H1 (cell line): ENCODE measurements at regions not wholly inside any gene's neighbourhood (a gene's known extent, or its start where the extent isn't known, plus 50 kb on each side); places are given as distances from the start of the nearest gene placed in this dataset.

ENCODE experiments used
- CTCF ChIA-PET: fragments of 300-600 bp; sonication (Branson Sonifier 250); formaldehyde crosslinking; loops from one replicate; lab custom pipeline; 2021; ENCODE audit not compliant: partially characterized antibody; lab: Charles Lee
- POLR2A ChIA-PET: fragments of 300-600 bp; sonication (Branson Sonifier 250); formaldehyde crosslinking; loops from one replicate; lab custom pipeline; 2021; ENCODE audit warnings: inconsistent platforms; ENCODE audit not compliant: partially characterized antibody; lab: Charles Lee
- DNase-seq, 2 experiments: peaks; one replicate each; pipeline versions ENCODE4 v3.0.0 to v3.0.0-alpha.2; 2010 to 2022; ENCODE audit warnings: low spot score in 2 of 2, low read depth in 1 of 2, mixed read lengths in 1 of 2
- FAIRE-seq: peaks from 2 replicates; lab custom pipeline; 2011; peaks lifted over from hg19 to GRCh38; lab: Jason Lieb, UNC
- H2AFZ ChIP-seq: 2 replicates; pipeline ENCODE4 v1.8.1; 2012; ENCODE audit warnings: low read length, inconsistent platforms
- H2AK5ac ChIP-seq: 2 replicates; pipeline ENCODE4 v1.6.1; 2013; ENCODE audit warnings: low read depth, low read length
- H2BK120ac ChIP-seq: replicated peaks from 2 replicates; pipeline ENCODE3; 2013; ENCODE audit warnings: low read depth, low read length, inconsistent platforms
- H2BK12ac ChIP-seq: 2 replicates; pipeline ENCODE4 v1.6.1; 2013; ENCODE audit warnings: low read depth, low read length
- H2BK15ac ChIP-seq: 2 replicates; pipeline ENCODE4 v1.6.1; 2013; ENCODE audit warnings: low read length
- H2BK20ac ChIP-seq: 2 replicates; pipeline ENCODE4 v1.6.1; 2013; ENCODE audit warnings: low read length
- H2BK5ac ChIP-seq: 2 replicates; pipeline ENCODE4 v1.6.1; 2013; ENCODE audit warnings: low read depth, low read length
- H3K14ac ChIP-seq: 2 replicates; pipeline ENCODE4 v1.6.1; 2013; ENCODE audit warnings: inconsistent platforms; ENCODE audit not compliant: insufficient read length
- H3K18ac ChIP-seq: 2 replicates; pipeline ENCODE4 v1.6.1; 2013; ENCODE audit warnings: low read length; ENCODE audit errors: extremely low read depth
- H3K23ac ChIP-seq: 2 replicates; pipeline ENCODE4 v1.6.1; 2013; ENCODE audit warnings: inconsistent platforms; ENCODE audit not compliant: insufficient read length
- H3K23me2 ChIP-seq: 2 replicates; pipeline ENCODE4 v1.6.1; 2013; ENCODE audit warnings: low read depth, low read length
- H3K27ac ChIP-seq: 2 replicates; pipeline ENCODE4 v1.6.1; 2011; ENCODE audit warnings: low read depth, low read length, inconsistent platforms
- H3K27me3 ChIP-seq, 4 experiments: replicated peaks in 1 of 4; 1 replicate in 1 of 4; 2 replicates in 3 of 4; pipeline versions ENCODE4 v1.6.1 to v1.8.1; 2011 to 2013; ENCODE audit warnings: low read length in 3 of 4, mild to moderate bottlenecking in 3 of 4, inconsistent platforms in 2 of 4, mixed read lengths in 2 of 4, moderate library complexity in 1 of 4; ENCODE audit not compliant: control insufficient read depth in 3 of 4, insufficient read depth in 3 of 4; ENCODE audit errors: extremely low read depth in 1 of 4
- H3K36me3 ChIP-seq, 4 experiments: 2 replicates each; pipeline versions ENCODE4 v1.6.1 to v1.8.1; 2011 to 2013; ENCODE audit warnings: mild to moderate bottlenecking in 4 of 4, low read length in 3 of 4, moderate library complexity in 2 of 4, control low read depth in 1 of 4, inconsistent platforms in 1 of 4; ENCODE audit not compliant: insufficient read depth in 4 of 4, control insufficient read depth in 2 of 4
- H3K4ac ChIP-seq: replicated peaks from 2 replicates; pipeline ENCODE3; 2013; ENCODE audit warnings: low read length, low read depth, mixed read lengths, inconsistent platforms; ENCODE audit not compliant: insufficient read length
- H3K4me1 ChIP-seq, 4 experiments: replicated peaks in 1 of 4; 1 replicate in 1 of 4; 2 replicates in 3 of 4; pipeline versions ENCODE4 v1.6.1 to v1.8.1; 2011 to 2013; ENCODE audit warnings: low read length in 3 of 4, inconsistent platforms in 2 of 4, mixed read lengths in 1 of 4; ENCODE audit not compliant: insufficient read depth in 4 of 4, control insufficient read depth in 3 of 4
- H3K4me2 ChIP-seq, 2 experiments: 2 replicates each; pipeline versions ENCODE4 v1.6.1 to v1.8.1; 2011 to 2013; ENCODE audit warnings: low read depth in 2 of 2, low read length in 2 of 2, control low read depth in 1 of 2, inconsistent platforms in 1 of 2, mild to moderate bottlenecking in 1 of 2; ENCODE audit not compliant: insufficient read depth in 1 of 2
- H3K4me3 ChIP-seq, 4 experiments: fragments of 200-600, 300-600 bp in 1 of 4; sonication (generic), shearing (Covaris generic), sonication (Bioruptor Twin) in 1 of 4; 2 replicates each; pipeline versions ENCODE4 v1.5.1 to v1.8.1; 2011 to 2016; ENCODE audit warnings: low read length in 4 of 4, low read depth in 3 of 4, control low read depth in 2 of 4, inconsistent platforms in 2 of 4, mild to moderate bottlenecking in 2 of 4, mixed read lengths in 1 of 4, moderate library complexity in 1 of 4; ENCODE audit not compliant: insufficient read depth in 2 of 4; ENCODE audit errors: extremely low read depth in 1 of 4
- H3K56ac ChIP-seq: replicated peaks from 2 replicates; pipeline ENCODE3; 2013; ENCODE audit warnings: low read depth, mild to moderate bottlenecking, mixed read lengths, low read length, inconsistent platforms; ENCODE audit not compliant: insufficient read length
- H3K79me1 ChIP-seq: 2 replicates; pipeline ENCODE4 v1.6.1; 2013; ENCODE audit warnings: low read depth, low read length, control low read depth
- H3K79me2 ChIP-seq, 2 experiments: 2 replicates each; pipeline versions ENCODE4 v1.6.1 to v1.8.1; 2012 to 2013; ENCODE audit warnings: low read length in 2 of 2, mild to moderate bottlenecking in 2 of 2, inconsistent platforms in 1 of 2; ENCODE audit not compliant: insufficient read depth in 2 of 2, control insufficient read depth in 1 of 2
- H3K9ac ChIP-seq, 4 experiments: replicated peaks in 1 of 4; 1 replicate in 1 of 4; 2 replicates in 3 of 4; pipeline versions ENCODE4 v1.6.1 to v1.8.1; 2011 to 2013; ENCODE audit warnings: low read depth in 3 of 4, low read length in 3 of 4, control low read depth in 2 of 4, mild to moderate bottlenecking in 2 of 4, moderate library complexity in 2 of 4, inconsistent platforms in 1 of 4; ENCODE audit errors: extremely low read depth in 1 of 4
- H3K9me3 ChIP-seq, 2 experiments: 2 replicates each; pipeline versions ENCODE4 v1.6.1 to v1.8.1; 2012 to 2013; ENCODE audit warnings: mild to moderate bottlenecking in 2 of 2, moderate library complexity in 2 of 2, control low read depth in 1 of 2, inconsistent platforms in 1 of 2, low read depth in 1 of 2, low read length in 1 of 2, mixed read lengths in 1 of 2; ENCODE audit not compliant: insufficient read depth in 2 of 2
- H4K20me1 ChIP-seq, 2 experiments: replicated peaks in 1 of 2; 2 replicates each; pipeline versions ENCODE3 to v1.8.1; 2011 to 2013; ENCODE audit warnings: inconsistent platforms in 2 of 2, low read length in 2 of 2, mild to moderate bottlenecking in 1 of 2; ENCODE audit not compliant: insufficient read depth in 2 of 2, control insufficient read depth in 1 of 2
- H4K5ac ChIP-seq: 2 replicates; pipeline ENCODE4 v1.6.1; 2013; ENCODE audit warnings: low read length, low read depth, mixed read lengths, inconsistent platforms; ENCODE audit not compliant: insufficient read length
- H4K8ac ChIP-seq: 2 replicates; pipeline ENCODE4 v1.8.0; 2013; ENCODE audit warnings: mild to moderate bottlenecking, moderate library complexity, low read length, inconsistent platforms; ENCODE audit not compliant: insufficient read depth; ENCODE audit errors: extremely low read depth
- H4K91ac ChIP-seq: replicated peaks from 2 replicates; pipeline ENCODE3; 2013; ENCODE audit warnings: low read length, mixed read lengths, inconsistent platforms; ENCODE audit not compliant: insufficient read length
- BCL11A ChIP-seq, 2 experiments: IDR thresholded peaks; one replicate each; pipeline ENCODE4 v1.6.1; 2011; ENCODE audit warnings: low read depth in 2 of 2, low read length in 2 of 2, mild to moderate bottlenecking in 2 of 2
- CEBPB ChIP-seq: IDR thresholded peaks from 2 replicates; pipeline ENCODE4 v1.6.1; 2012; ENCODE audit warnings: low read depth, low read length
- EP300 ChIP-seq, 2 experiments: IDR thresholded peaks; 1 replicate in 1 of 2; 2 replicates in 1 of 2; pipeline ENCODE4 v1.6.1; 2011 to 2012; ENCODE audit warnings: low read depth in 2 of 2, low read length in 2 of 2, mild to moderate bottlenecking in 2 of 2, borderline replicate concordance in 1 of 2, inconsistent platforms in 1 of 2, moderate library complexity in 1 of 2
- FOSL1 ChIP-seq: IDR thresholded peaks from 2 replicates; pipeline ENCODE4 v1.6.1; 2011; ENCODE audit warnings: mild to moderate bottlenecking, low read depth, low read length, moderate library complexity; ENCODE audit not compliant: insufficient read depth
- RNF2 ChIP-seq: fragments of 200-900, 300-1000 bp; sonication (generic); IDR thresholded peaks from 2 replicates; pipeline ENCODE4 v1.7.1; 2016; ENCODE audit warnings: borderline replicate concordance, low read depth, mild to moderate bottlenecking, antibody characterized with exemption, low read length; ENCODE audit not compliant: poor library complexity, severe bottlenecking; ENCODE audit errors: missing control alignments
- TAF1 ChIP-seq: IDR thresholded peaks from 2 replicates; pipeline ENCODE4 v1.6.1; 2011; ENCODE audit warnings: mild to moderate bottlenecking, low read depth, low read length
- TF ChIP-seq, protein P1 (sequence below): IDR thresholded peaks from 2 replicates; pipeline ENCODE4 v1.6.1; 2012; ENCODE audit warnings: inconsistent platforms

DNA sequence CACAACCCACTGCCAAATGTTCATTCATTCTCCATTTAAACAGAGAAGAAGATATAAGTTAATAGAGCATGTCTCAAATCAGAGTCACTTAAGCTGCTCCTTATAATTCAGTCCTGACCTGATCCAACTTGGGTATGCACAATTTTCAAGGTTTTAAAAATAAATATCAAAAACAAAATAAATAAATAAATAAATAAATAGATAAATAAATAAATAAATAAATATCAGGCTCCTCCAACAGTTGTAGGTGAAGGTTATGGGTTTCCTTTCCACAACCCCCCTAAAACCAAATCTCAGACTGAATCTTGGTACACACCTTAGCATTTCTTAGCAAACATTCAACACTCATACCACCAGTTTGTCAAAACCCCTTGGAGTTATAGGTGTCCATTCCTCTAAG lies 204.4 kb downstream of the PARM1 start:
- H2BK12ac ChIP-seq = no peak overlapping the region
- no peak overlapping the region; the same call in 1 of the 2 replicates for H2AFZ ChIP-seq
- H3K27me3 ChIP-seq = no peaks in the 10 kb centered on the region
- H3K79me1 ChIP-seq = no peaks in the 10 kb centered on the region
- H2AK5ac ChIP-seq = no peak overlapping the region
- 0 out of 2 replicates have a peak, but pooled peaks cover 2% of the 10 kb centered on the region for H3K23me2 ChIP-seq
- H3K4me2 ChIP-seq = no peak overlapping the region
- CTCF ChIA-PET = no interaction called here
- no peak overlapping the region for H3K9ac ChIP-seq
- no peak overlapping the region for H3K56ac ChIP-seq
- no peak overlapping the region for H2BK20ac ChIP-seq
- no peaks in the 10 kb centered on the region for H4K20me1 ChIP-seq
- H4K91ac ChIP-seq = no peak overlapping the region
- no peak overlapping the region for H2BK15ac ChIP-seq
- no peak overlapping the region for H3K4ac ChIP-seq
- no peak overlapping the region for H3K27ac ChIP-seq
- no peaks in the 10 kb centered on the region for H3K79me2 ChIP-seq
- no peak overlapping the region for H3K4me3 ChIP-seq
- H3K14ac ChIP-seq = no peak overlapping the region
- H4K8ac ChIP-seq = no peak overlapping the region
- H3K4me1 ChIP-seq = no peaks in the 10 kb centered on the region
- H3K23ac ChIP-seq = no peak overlapping the region
- POLR2A ChIA-PET = no interaction called here
- no peak for DNase-seq
- no peak overlapping the region for H4K5ac ChIP-seq
- no peak overlapping the region for H2BK120ac ChIP-seq
- no peak for FAIRE-seq
- no peaks in the 10 kb centered on the region for H3K36me3 ChIP-seq
- H2BK5ac ChIP-seq = no peak overlapping the region
- H3K18ac ChIP-seq = no peak overlapping the region
- H3K9me3 ChIP-seq = no peaks in the 10 kb centered on the region
- TF ChIP-seq BCL11A (IDR thresholded peaks at IDR 0.05; ENCODE audit: low read depth in 2 of 2, low read length in 2 of 2) (no peak), RNF2 (no peak), CEBPB (no peak), TAF1 (no peak), EP300 (IDR thresholded peaks at IDR 0.05; ENCODE audit: borderline replicate concordance in 1 of 2, low read depth in 2 of 2, low read length in 2 of 2) (no peak), FOSL1 (no peak)
- TF ChIP-seq, protein P1, sequence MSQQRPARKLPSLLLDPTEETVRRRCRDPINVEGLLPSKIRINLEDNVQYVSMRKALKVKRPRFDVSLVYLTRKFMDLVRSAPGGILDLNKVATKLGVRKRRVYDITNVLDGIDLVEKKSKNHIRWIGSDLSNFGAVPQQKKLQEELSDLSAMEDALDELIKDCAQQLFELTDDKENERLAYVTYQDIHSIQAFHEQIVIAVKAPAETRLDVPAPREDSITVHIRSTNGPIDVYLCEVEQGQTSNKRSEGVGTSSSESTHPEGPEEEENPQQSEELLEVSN = no peak
